ENCODE measurements at regions not wholly inside any gene's neighbourhood (a gene's known extent, or its start where the extent isn't known, plus 50 kb on each side); places are given as distances from the start of the nearest gene placed in this dataset.

GRCh38 chr11:116478669-116479668 is 293.8 kb downstream of the BUD13 start:
- Mint-ChIP-seq H3K27ac (no peak overlapping the region), H3K27me3 (ENCODE audit: low read depth) (peaks cover 8% of the 10 kb centered on the region), H3K4me3 (no peak overlapping the region), H3K9me3 (no peaks in the 10 kb centered on the region), H3K36me3 (ENCODE audit: low read depth) (no peaks in the 10 kb centered on the region), H3K4me1 (ENCODE audit: low read depth) (no peaks in the 10 kb centered on the region)

GRCh38 chr11:116478205-116478604 is 294.6 kb downstream of the BUD13 start:
- Mint-ChIP-seq H3K36me3 (ENCODE audit: low read depth) (no peaks in the 10 kb centered on the region), H3K27ac (no peak overlapping the region), H3K9me3 (no peaks in the 10 kb centered on the region), H3K4me1 (ENCODE audit: low read depth) (no peaks in the 10 kb centered on the region), H3K4me3 (no peak overlapping the region), H3K27me3 (ENCODE audit: low read depth) (peaks cover 11% of the 10 kb centered on the region)

GRCh38 chr11:116473790-116474346 is 298.9 kb downstream of the BUD13 start:
- Mint-ChIP-seq H3K27me3 (ENCODE audit: low read depth) (peaks cover 7% of the 10 kb centered on the region), H3K9me3 (no peaks in the 10 kb centered on the region), H3K36me3 (ENCODE audit: low read depth) (no peaks in the 10 kb centered on the region), H3K27ac (no peak overlapping the region), H3K4me1 (ENCODE audit: low read depth) (no peaks in the 10 kb centered on the region), H3K4me3 (no peak overlapping the region)

GRCh38 chr11:116473206-116473769 is 299.5 kb downstream of the BUD13 start:
- no peak overlapping the region for H3K27ac Mint-ChIP-seq
- H3K36me3 Mint-ChIP-seq (ENCODE audit: low read depth), result no peaks in the 10 kb centered on the region
- no peaks in the 10 kb centered on the region for H3K4me1 Mint-ChIP-seq (ENCODE audit: low read depth)
- H3K4me3 Mint-ChIP-seq, result no peak overlapping the region
- no peaks in the 10 kb centered on the region for H3K9me3 Mint-ChIP-seq
- H3K27me3 Mint-ChIP-seq (ENCODE audit: low read depth), result peaks cover 7% of the 10 kb centered on the region

GRCh38 chr11:116472651-116473050 is 300.1 kb downstream of the BUD13 start:
- H3K4me1 Mint-ChIP-seq (ENCODE audit: low read depth), result no peaks in the 10 kb centered on the region
- H3K36me3 Mint-ChIP-seq (ENCODE audit: low read depth), result no peaks in the 10 kb centered on the region
- H3K27me3 Mint-ChIP-seq (ENCODE audit: low read depth), result peaks cover 7% of the 10 kb centered on the region
- no peaks in the 10 kb centered on the region for H3K9me3 Mint-ChIP-seq
- H3K27ac Mint-ChIP-seq, result no peak overlapping the region
- H3K4me3 Mint-ChIP-seq, result no peak overlapping the region

- Mint-ChIP-seq H3K27me3 (ENCODE audit: low read depth) (peaks cover 7% of the 10 kb centered on the region), H3K27ac (no peak overlapping the region), H3K9me3 (no peaks in the 10 kb centered on the region), H3K4me1 (ENCODE audit: low read depth) (no peaks in the 10 kb centered on the region), H3K36me3 (ENCODE audit: low read depth) (no peaks in the 10 kb centered on the region), H3K4me3 (no peak overlapping the region)
Observed at GRCh38 chr11:116471608-116472256, 301.1 kb downstream of the BUD13 start.

GRCh38 chr11:116468699-116469098 is 304.1 kb downstream of the BUD13 start:
- peaks cover under 1% of the 10 kb centered on the region for H3K27me3 Mint-ChIP-seq (ENCODE audit: low read depth)
- no peak overlapping the region for H3K27ac Mint-ChIP-seq
- H3K9me3 Mint-ChIP-seq, result no peaks in the 10 kb centered on the region

GRCh38 chr11:116467823-116468222 is 305.0 kb downstream of the BUD13 start:
- Mint-ChIP-seq H3K9me3 (no peaks in the 10 kb centered on the region), H3K36me3 (ENCODE audit: low read depth) (no peaks in the 10 kb centered on the region), H3K27ac (no peak overlapping the region), H3K4me1 (ENCODE audit: low read depth) (no peaks in the 10 kb centered on the region), H3K27me3 (ENCODE audit: low read depth) (no peaks in the 10 kb centered on the region), H3K4me3 (no peak overlapping the region)

More at GRCh38 chr11:116468699-116469098, 304.1 kb downstream of the BUD13 start:
- Mint-ChIP-seq H3K36me3 (ENCODE audit: low read depth) (no peaks in the 10 kb centered on the region), H3K4me3 (no peak overlapping the region), H3K4me1 (ENCODE audit: low read depth) (no peaks in the 10 kb centered on the region)

- no peak overlapping the region for H3K27ac Mint-ChIP-seq
- H3K4me1 Mint-ChIP-seq (ENCODE audit: low read depth), result no peaks in the 10 kb centered on the region
- H3K36me3 Mint-ChIP-seq (ENCODE audit: low read depth), result no peaks in the 10 kb centered on the region
- no peaks in the 10 kb centered on the region for H3K9me3 Mint-ChIP-seq
- H3K4me3 Mint-ChIP-seq, result no peak overlapping the region
- peaks cover 4% of the 10 kb centered on the region for H3K27me3 Mint-ChIP-seq (ENCODE audit: low read depth)
Observed at GRCh38 chr11:116466801-116467200, 306.0 kb downstream of the BUD13 start.

- no peaks in the 10 kb centered on the region for H3K4me1 Mint-ChIP-seq (ENCODE audit: low read depth)
Observed at GRCh38 chr11:116466191-116466590, 306.6 kb downstream of the BUD13 start.

GRCh38 chr11:116465056-116465455 is 307.7 kb downstream of the BUD13 start:
- no peak overlapping the region for H3K4me3 Mint-ChIP-seq
- H3K4me1 Mint-ChIP-seq (ENCODE audit: low read depth), result no peaks in the 10 kb centered on the region
- H3K27me3 Mint-ChIP-seq (ENCODE audit: low read depth), result peaks cover 6% of the 10 kb centered on the region

More at GRCh38 chr11:116466191-116466590, 306.6 kb downstream of the BUD13 start:
- Mint-ChIP-seq H3K36me3 (ENCODE audit: low read depth) (no peaks in the 10 kb centered on the region), H3K27me3 (ENCODE audit: low read depth) (peaks cover 4% of the 10 kb centered on the region), H3K4me3 (no peak overlapping the region), H3K27ac (no peak overlapping the region), H3K9me3 (no peaks in the 10 kb centered on the region)

GRCh38 chr11:116461789-116462188 is 311.0 kb downstream of the BUD13 start:
- no peaks in the 10 kb centered on the region for H3K9me3 Mint-ChIP-seq
- H3K36me3 Mint-ChIP-seq (ENCODE audit: low read depth), result no peaks in the 10 kb centered on the region
- no peak overlapping the region for H3K4me3 Mint-ChIP-seq
- no peak overlapping the region for H3K27ac Mint-ChIP-seq
- H3K27me3 Mint-ChIP-seq (ENCODE audit: low read depth), result peaks cover 15% of the 10 kb centered on the region
- H3K4me1 Mint-ChIP-seq (ENCODE audit: low read depth), result no peaks in the 10 kb centered on the region

More at GRCh38 chr11:116465056-116465455, 307.7 kb downstream of the BUD13 start:
- Mint-ChIP-seq H3K27ac (no peak overlapping the region), H3K9me3 (no peaks in the 10 kb centered on the region), H3K36me3 (ENCODE audit: low read depth) (no peaks in the 10 kb centered on the region)

- no peaks in the 10 kb centered on the region for H3K36me3 Mint-ChIP-seq (ENCODE audit: low read depth)
- no peak overlapping the region for H3K4me3 Mint-ChIP-seq
- H3K27me3 Mint-ChIP-seq (ENCODE audit: low read depth), result peaks cover 15% of the 10 kb centered on the region
- no peaks in the 10 kb centered on the region for H3K9me3 Mint-ChIP-seq
- H3K4me1 Mint-ChIP-seq (ENCODE audit: low read depth), result no peaks in the 10 kb centered on the region
- H3K27ac Mint-ChIP-seq, result no peak overlapping the region
Observed at GRCh38 chr11:116460156-116460920, 312.4 kb downstream of the BUD13 start.
